GM19468 (cell line): ENCODE measurements at regions not wholly inside any gene's neighbourhood (a gene's known extent, or its start where the extent isn't known, plus 50 kb on each side); places are given as distances from the start of the nearest gene placed in this dataset.

Source experiments
- ATAC-seq: cut with Tn5 transposase; IDR thresholded peaks from one replicate; pipeline ENCODE4 v1.9.1; 2021; ENCODE audit warnings: mild to moderate bottlenecking, moderate library complexity, moderate number of reproducible peaks; ENCODE audit not compliant: unreplicated experiment; ENCODE audit errors: extremely low read depth

DNA sequence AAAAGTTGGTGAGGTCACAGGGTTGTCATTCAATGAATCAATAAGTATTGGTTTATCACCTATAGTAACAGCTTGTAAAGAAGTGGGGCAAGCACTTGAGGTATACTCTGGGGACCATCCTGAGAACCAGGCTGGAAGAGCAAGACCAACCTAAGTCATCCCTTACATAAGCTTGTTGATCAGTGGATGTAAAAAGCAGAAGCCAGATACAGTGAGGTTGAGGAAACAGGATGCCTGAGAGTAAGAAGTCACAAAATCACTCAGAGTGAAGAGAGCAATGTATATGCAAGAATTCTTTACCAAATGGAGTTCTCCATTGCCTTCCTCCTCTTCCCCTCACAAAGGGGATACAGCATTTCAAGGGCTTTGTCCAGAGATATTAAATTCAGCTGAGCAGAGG is 76.3 kb upstream of the PACRGL start:
- no peak for ATAC-seq

DNA sequence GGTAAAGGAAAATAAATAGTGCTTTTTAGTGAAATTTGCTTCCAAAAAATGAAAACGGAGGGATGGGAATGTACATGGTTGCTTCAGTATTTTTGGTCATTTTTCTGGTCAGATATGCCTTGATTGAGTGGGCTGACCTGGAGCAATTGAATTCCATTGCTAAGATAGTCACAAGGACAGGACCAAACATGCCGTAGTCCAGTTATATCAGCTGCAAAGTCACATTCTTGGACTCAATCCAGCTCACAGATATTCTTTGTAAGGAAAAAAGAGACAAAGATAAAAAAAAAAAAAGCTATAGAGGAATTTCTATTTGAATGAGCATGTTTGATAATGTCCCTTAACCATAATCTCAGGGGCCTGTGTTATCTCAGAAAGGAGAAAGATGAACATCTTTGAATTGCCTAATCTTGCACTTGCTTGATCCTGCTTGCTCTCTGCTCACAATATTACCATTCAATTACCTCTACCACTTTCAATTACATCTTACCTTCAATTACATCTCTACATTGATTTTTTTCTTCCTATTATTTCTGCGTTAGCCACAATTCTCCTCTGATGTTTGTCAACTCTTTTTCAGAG is 75.4 kb upstream of the PACRGL start:
- no peak for ATAC-seq

DNA sequence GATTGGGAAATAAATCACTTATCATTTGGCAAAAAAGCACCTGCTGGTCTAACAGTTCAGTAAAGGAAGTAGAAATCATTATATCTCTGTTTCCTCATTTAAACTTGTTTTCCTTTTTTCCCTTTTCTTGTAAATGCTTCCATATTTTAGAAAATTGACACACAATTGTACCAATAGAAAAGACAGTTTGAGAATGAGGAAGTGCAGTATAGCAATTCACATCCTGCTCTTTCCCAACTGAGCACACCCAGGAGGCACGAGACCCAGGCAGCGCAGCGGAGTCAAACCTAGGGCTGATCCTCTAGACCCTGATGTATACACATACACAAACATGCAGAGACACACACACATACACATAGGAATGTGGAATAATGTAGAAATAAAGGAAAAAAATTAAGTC is 74.8 kb upstream of the PACRGL start:
- no peak for ATAC-seq

- no peak for ATAC-seq
Observed at GRCh38 chr4:20626326-20627005, 73.8 kb upstream of the PACRGL start.

DNA sequence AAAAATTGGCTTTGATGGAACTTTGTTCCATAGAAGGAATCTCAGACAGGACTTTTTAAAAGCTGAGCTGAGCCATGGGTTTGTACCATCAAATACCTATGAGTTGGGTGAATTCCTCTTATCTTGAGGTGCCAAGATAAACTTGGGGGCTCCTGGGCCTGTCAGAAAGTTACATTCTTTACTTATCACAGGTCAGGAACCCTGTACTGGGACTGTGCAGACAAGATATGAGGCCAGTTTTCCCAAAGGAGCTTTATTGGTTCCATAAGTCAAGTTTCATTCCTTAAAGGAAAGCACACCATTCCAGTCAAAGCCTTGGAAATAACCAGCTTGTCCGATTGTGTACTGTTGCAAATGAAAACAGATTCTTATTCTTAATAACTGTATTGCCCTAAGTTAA is 72.4 kb upstream of the PACRGL start:
- ATAC-seq: no peak

- no peak for ATAC-seq
Observed at GRCh38 chr4:20629186-20630106, 70.8 kb upstream of the PACRGL start.

DNA sequence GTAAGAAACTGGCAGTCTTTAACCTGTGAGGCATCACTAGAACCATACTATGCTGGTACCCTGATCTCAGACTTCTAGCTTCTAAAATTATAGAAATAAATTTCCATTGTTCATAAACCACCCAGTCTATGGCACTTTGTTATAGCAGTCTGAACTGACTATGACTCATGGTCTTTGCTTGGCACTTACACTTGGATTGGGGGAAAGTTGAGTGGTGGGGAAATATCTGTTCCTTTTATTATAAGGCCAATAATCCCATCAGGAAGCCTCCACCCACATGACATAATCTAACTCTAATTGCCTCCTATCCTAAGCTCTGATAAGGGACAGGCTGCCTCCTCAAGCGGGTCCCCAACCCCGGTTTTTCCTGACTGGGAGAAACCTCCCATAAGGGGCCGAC is 61.4 kb upstream of the PACRGL start:
- no peak for ATAC-seq

DNA sequence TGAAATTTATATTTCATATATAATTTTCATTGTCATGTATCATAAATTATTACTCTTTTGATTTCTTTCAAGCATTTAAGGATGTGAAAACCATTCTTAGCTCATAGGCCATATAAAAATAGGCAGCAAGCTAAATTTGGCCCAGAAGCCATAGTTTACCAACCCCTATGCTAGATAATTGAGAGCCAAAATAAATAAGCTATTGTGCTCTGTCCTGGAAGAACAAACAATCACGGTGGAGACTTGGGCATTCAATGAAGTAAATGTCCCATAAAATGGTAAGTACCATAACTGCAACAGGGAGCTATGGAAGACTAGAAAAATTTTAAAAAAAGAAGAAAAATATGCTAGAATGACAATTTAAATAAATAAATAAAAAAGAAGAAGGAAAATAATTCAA is 60.9 kb upstream of the PACRGL start:
- no peak for ATAC-seq

DNA sequence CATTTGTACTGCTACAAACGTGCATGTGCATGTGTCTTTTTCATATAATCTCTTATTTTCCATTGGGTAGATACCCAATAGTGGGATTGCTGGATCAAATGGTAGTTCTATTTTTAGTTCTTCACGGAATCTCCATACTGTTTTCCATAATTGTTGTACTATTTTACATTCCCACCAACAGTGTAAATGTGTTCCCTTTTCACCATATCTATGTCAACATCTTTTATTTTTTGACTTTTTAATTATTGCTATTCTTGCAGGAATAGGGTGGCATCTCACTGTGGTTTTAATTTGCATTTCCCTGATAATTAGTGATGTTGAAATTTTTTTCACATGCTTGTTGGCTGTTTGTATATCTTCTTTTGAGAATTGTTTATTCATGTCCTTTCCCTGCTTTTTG is 59.3 kb upstream of the PACRGL start:
- ATAC-seq: no peak

GRCh38 chr4:20641976-20642375 is 58.3 kb upstream of the PACRGL start:
- ATAC-seq: no peak

- no peak for ATAC-seq
Observed at GRCh38 chr4:20643631-20644030, 56.6 kb upstream of the PACRGL start.

DNA sequence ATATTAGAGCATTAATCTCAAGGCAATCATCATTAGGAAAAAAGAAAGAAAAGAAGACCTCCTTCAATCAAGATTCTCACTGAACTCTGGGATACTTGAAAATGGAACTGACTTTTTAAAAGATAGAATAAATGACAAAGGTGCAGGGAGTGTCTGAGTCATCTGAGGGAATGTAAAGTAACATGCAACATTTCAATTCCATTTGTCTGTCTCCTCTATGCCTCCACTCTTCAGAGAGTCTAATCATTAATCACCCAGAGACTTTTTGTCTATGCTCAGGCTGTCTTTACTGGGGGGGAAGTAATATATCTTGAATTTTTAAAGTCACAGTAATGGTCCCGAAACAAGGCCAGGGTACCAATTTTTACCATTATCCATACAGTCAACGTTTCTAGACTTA is 55.0 kb upstream of the PACRGL start:
- ATAC-seq: no peak

GRCh38 chr4:20646287-20646686 is 54.0 kb upstream of the PACRGL start:
- no peak for ATAC-seq
